Liver (tissue), 3 donors: ENCODE measurements at regions not wholly inside any gene's neighbourhood (a gene's known extent, or its start where the extent isn't known, plus 50 kb on each side); places are given as distances from the start of the nearest gene placed in this dataset.

Experiments
- GABPA ChIP-seq, 2 donors: IDR thresholded peaks in 1 of 2; conservative IDR thresholded peaks in 1 of 2; 2 replicates each; pipeline ENCODE4 v1.6.1; 2016; ENCODE audit warnings: antibody characterized with exemption in 2 of 2, mild to moderate bottlenecking in 1 of 2, moderate library complexity in 1 of 2
- JUND ChIP-seq, 2 donors: IDR thresholded peaks; 2 replicates each; pipeline ENCODE4 v1.6.1; 2016; ENCODE audit warnings: antibody characterized with exemption in 2 of 2
- RAD21 ChIP-seq, 2 donors: IDR thresholded peaks; 2 replicates each; pipeline ENCODE4 v1.6.1; 2016; ENCODE audit warnings: antibody characterized with exemption in 2 of 2, mild to moderate bottlenecking in 2 of 2
- YY1 ChIP-seq: IDR thresholded peaks from 2 replicates; pipeline ENCODE4 v1.6.1; 2016; ENCODE audit warnings: antibody characterized with exemption, mild to moderate bottlenecking
- TF ChIP-seq, protein P1 (sequence below): fragments of 150-350 bp; IDR thresholded peaks from 2 replicates; pipeline ENCODE4 v1.5.1; 2017; ENCODE audit warnings: improper control_type of control experiment, low read depth, low read length; ENCODE audit not compliant: missing input control
- TF ChIP-seq, protein P2 (sequence below): IDR thresholded peaks from 2 replicates; pipeline ENCODE4 v1.6.1; 2016; ENCODE audit warnings: antibody characterized with exemption, mild to moderate bottlenecking
- TF ChIP-seq, protein P3 (sequence below): IDR thresholded peaks from 2 replicates; pipeline ENCODE4 v1.6.1; 2016; ENCODE audit warnings: antibody characterized with exemption
- donor health status: healthy.
- donor health status: healthy.

DNA sequence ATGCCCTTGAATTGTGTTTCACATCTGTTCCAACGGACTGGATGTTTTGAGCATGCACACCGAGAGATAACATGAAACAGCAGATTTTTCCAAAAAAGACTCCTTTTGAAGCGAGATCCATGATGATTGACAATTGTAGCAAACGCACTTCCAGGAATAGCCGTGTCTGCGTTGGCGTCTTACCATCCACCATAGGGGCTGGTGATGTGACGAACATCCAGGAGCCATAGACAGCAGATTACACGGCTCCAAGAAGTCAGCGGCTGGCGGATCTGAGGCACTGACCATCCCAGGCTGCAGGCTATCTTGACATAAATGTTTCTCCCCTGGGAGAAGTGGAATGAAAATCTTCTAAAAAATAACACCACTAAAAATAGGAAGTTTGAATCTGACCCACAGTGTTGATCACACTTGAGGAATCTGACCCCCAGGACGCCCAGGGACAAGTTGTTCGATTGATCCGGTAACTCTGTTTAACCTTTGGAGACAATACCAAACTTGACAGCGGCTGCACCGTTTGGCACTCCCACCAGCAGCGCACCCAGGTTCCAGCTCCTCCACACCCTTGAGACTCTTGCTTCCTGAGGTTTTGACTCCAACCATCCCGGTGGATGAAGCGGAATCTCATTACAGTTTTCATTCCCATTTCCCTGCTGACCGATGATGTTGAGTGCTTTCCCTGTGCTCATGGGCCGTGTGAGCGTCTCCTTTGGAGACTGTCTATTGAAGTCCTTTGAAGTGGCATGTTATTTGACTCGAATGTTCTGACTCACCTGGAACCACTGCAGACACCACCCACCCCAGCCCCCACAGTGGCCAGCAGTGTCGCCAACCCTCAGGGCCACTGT, 140.0 kb upstream of the GPC1 start:
- TF ChIP-seq, protein P1, sequence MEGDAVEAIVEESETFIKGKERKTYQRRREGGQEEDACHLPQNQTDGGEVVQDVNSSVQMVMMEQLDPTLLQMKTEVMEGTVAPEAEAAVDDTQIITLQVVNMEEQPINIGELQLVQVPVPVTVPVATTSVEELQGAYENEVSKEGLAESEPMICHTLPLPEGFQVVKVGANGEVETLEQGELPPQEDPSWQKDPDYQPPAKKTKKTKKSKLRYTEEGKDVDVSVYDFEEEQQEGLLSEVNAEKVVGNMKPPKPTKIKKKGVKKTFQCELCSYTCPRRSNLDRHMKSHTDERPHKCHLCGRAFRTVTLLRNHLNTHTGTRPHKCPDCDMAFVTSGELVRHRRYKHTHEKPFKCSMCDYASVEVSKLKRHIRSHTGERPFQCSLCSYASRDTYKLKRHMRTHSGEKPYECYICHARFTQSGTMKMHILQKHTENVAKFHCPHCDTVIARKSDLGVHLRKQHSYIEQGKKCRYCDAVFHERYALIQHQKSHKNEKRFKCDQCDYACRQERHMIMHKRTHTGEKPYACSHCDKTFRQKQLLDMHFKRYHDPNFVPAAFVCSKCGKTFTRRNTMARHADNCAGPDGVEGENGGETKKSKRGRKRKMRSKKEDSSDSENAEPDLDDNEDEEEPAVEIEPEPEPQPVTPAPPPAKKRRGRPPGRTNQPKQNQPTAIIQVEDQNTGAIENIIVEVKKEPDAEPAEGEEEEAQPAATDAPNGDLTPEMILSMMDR = no peak
- TF ChIP-seq RAD21 (IDR thresholded peaks at IDR 0.05) = no peak
- TF ChIP-seq, protein P2, sequence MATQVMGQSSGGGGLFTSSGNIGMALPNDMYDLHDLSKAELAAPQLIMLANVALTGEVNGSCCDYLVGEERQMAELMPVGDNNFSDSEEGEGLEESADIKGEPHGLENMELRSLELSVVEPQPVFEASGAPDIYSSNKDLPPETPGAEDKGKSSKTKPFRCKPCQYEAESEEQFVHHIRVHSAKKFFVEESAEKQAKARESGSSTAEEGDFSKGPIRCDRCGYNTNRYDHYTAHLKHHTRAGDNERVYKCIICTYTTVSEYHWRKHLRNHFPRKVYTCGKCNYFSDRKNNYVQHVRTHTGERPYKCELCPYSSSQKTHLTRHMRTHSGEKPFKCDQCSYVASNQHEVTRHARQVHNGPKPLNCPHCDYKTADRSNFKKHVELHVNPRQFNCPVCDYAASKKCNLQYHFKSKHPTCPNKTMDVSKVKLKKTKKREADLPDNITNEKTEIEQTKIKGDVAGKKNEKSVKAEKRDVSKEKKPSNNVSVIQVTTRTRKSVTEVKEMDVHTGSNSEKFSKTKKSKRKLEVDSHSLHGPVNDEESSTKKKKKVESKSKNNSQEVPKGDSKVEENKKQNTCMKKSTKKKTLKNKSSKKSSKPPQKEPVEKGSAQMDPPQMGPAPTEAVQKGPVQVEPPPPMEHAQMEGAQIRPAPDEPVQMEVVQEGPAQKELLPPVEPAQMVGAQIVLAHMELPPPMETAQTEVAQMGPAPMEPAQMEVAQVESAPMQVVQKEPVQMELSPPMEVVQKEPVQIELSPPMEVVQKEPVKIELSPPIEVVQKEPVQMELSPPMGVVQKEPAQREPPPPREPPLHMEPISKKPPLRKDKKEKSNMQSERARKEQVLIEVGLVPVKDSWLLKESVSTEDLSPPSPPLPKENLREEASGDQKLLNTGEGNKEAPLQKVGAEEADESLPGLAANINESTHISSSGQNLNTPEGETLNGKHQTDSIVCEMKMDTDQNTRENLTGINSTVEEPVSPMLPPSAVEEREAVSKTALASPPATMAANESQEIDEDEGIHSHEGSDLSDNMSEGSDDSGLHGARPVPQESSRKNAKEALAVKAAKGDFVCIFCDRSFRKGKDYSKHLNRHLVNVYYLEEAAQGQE = no peak
- TF ChIP-seq, protein P3, sequence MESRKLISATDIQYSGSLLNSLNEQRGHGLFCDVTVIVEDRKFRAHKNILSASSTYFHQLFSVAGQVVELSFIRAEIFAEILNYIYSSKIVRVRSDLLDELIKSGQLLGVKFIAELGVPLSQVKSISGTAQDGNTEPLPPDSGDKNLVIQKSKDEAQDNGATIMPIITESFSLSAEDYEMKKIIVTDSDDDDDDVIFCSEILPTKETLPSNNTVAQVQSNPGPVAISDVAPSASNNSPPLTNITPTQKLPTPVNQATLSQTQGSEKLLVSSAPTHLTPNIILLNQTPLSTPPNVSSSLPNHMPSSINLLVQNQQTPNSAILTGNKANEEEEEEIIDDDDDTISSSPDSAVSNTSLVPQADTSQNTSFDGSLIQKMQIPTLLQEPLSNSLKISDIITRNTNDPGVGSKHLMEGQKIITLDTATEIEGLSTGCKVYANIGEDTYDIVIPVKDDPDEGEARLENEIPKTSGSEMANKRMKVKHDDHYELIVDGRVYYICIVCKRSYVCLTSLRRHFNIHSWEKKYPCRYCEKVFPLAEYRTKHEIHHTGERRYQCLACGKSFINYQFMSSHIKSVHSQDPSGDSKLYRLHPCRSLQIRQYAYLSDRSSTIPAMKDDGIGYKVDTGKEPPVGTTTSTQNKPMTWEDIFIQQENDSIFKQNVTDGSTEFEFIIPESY = no peak
- no peak for TF ChIP-seq JUND (IDR thresholded peaks at IDR 0.05)
- no peak for TF ChIP-seq GABPA (IDR thresholded peaks at IDR 0.05 in 1 of 2, conservative IDR thresholded peaks at IDR 0.05 in 1 of 2)
- TF ChIP-seq YY1 = no peak
